ENCODE measurements at regions not wholly inside any gene's neighbourhood (a gene's known extent, or its start where the extent isn't known, plus 50 kb on each side); places are given as distances from the start of the nearest gene placed in this dataset.

- DNase-seq (ENCODE audit: low spot score) = no peak
- in situ Hi-C loops (cut with MboI; ENCODE audit: low pct_unique_long_range_greater_than_20kb, low sequenced_read_pairs, unreplicated experiment) = no loop called here
Measured at GRCh38 chr6:40794586-40794985, 207.4 kb upstream of the LRFN2 start.

GRCh38 chr6:40792183-40792582, 205.0 kb upstream of the LRFN2 start:
- TF ChIP-seq CTCF (IDR thresholded peaks at IDR 0.05; ENCODE audit: extremely low read depth, insufficient read depth, missing control alignments) = no peak
- DNase-seq (ENCODE audit: low spot score) = no peak
- in situ Hi-C loops (cut with MboI; ENCODE audit: low pct_unique_long_range_greater_than_20kb, low sequenced_read_pairs, unreplicated experiment) = no loop called here

More at GRCh38 chr6:40794586-40794985, 207.4 kb upstream of the LRFN2 start:
- TF ChIP-seq CTCF (IDR thresholded peaks at IDR 0.05; ENCODE audit: extremely low read depth, insufficient read depth, missing control alignments) = no peak

GRCh38 chr6:40791004-40791403, 203.8 kb upstream of the LRFN2 start:
- in situ Hi-C loops (cut with MboI; ENCODE audit: low pct_unique_long_range_greater_than_20kb, low sequenced_read_pairs, unreplicated experiment) = no loop called here
- DNase-seq (ENCODE audit: low spot score) = no peak
- no peak for TF ChIP-seq CTCF (IDR thresholded peaks at IDR 0.05; ENCODE audit: extremely low read depth, insufficient read depth, missing control alignments)

- TF ChIP-seq CTCF (IDR thresholded peaks at IDR 0.05; ENCODE audit: extremely low read depth, insufficient read depth, missing control alignments) = no peak
- in situ Hi-C loops (cut with MboI; ENCODE audit: low pct_unique_long_range_greater_than_20kb, low sequenced_read_pairs, unreplicated experiment) = no loop called here
Measured at GRCh38 chr6:40788661-40789655, 201.8 kb upstream of the LRFN2 start.

GRCh38 chr6:40782355-40782754, 195.2 kb upstream of the LRFN2 start:
- no peak for TF ChIP-seq CTCF (IDR thresholded peaks at IDR 0.05; ENCODE audit: extremely low read depth, insufficient read depth, missing control alignments)
- in situ Hi-C loops (cut with MboI; ENCODE audit: low pct_unique_long_range_greater_than_20kb, low sequenced_read_pairs, unreplicated experiment) = no loop called here
- no peak for DNase-seq (ENCODE audit: low spot score)

More at GRCh38 chr6:40788661-40789655, 201.8 kb upstream of the LRFN2 start:
- DNase-seq (ENCODE audit: low spot score) = no peak

GRCh38 chr6:40780637-40781036, 193.5 kb upstream of the LRFN2 start:
- DNase-seq (ENCODE audit: low spot score) = no peak
- in situ Hi-C loops (cut with MboI; ENCODE audit: low pct_unique_long_range_greater_than_20kb, low sequenced_read_pairs, unreplicated experiment) = no loop called here

More at GRCh38 chr6:40780637-40781036, 193.5 kb upstream of the LRFN2 start:
- no peak for TF ChIP-seq CTCF (IDR thresholded peaks at IDR 0.05; ENCODE audit: extremely low read depth, insufficient read depth, missing control alignments)
